HL-60/S4 treated with phorbol 12-myristate 13-acetate at 8.2 ng/mL for 4 days and 3 days (cell line): ENCODE measurements at regions not wholly inside any gene's neighbourhood (a gene's known extent, or its start where the extent isn't known, plus 50 kb on each side); places are given as distances from the start of the nearest gene placed in this dataset.

Experiments used
- in situ Hi-C: fragments of 300-500 bp; cut with MboI; formaldehyde crosslinking; loops from 2 replicates; pipeline ENCODE4 v1.15.0; 2022; ENCODE audit warnings: low sequenced_read_pairs

DNA sequence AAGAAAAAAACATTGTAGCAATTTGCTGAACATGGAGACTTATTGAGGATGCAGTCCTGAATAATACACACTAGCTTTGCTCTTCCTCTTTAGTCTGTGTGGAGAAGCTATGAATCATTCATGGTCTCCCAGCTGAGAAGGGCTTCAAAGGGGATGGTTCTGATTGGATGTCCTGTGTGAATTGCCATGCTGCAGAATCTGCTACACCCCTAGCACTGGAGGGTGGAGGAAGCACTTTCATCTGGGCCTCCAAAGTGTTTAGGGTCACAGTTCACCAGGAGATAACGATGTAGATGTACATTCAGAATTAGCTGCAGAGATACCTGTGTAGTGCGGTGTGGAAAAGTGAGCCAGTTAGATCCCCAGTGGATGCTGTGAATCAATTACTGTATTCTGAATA, 321.1 kb upstream of the EDNRB start:
- in situ Hi-C loops, result no loop called here

DNA sequence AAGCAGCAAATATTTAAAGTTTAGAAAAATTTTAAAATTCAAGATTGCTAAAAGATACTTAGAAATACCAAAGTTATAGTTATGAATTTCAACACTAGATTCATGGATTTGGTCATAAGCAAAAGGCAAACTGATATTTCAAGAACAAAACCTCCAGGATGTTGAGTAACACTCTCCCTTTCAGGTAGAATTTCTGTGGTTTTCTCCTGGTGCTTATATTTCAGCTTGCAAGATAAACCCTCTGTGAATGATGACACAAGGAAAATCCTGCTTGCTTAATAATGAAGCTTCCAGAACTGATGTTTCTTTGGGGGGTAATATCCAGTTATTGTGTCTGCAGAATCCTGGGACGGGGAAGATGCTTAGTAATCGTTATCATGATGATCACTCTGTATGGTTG, 320.3 kb upstream of the EDNRB start:
- in situ Hi-C loops, result no loop called here

DNA sequence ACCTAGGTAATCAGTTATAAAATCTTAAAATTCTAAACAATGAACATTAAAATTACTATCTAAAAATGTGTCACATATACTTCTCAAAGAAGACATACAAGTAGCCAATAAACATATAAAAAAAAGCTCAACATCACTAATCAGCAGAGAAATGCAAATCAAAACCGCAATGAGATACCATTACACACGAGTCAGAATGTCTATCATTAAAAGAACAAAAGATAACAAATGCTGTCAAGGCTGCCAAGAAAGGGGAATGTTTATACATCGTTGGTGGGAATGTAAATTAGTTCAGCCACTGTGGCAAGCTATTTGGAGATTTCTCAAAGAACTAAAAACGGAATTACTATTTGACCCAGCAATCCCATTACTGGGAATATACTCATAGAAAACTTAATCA, 310.3 kb upstream of the EDNRB start:
- in situ Hi-C loops, result no loop called here

DNA sequence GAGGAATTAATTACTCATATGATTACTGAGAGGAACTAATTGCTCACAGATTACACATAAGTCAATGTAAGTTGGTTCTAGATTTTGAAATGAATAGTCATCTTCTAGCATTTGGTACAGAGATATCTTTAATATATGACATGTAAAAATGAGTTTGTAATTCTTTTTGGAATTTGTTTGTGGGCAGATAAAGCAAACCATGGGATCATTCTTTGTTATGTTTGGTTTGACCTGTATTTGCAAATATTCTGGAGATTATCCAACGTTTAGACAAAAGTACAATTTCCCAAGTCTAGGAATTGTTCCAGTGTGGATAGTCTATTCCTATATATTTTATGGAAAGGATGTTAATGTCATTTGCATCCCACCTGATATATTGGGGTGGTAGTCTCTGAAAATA, 309.6 kb upstream of the EDNRB start:
- in situ Hi-C loops, result no loop called here

DNA sequence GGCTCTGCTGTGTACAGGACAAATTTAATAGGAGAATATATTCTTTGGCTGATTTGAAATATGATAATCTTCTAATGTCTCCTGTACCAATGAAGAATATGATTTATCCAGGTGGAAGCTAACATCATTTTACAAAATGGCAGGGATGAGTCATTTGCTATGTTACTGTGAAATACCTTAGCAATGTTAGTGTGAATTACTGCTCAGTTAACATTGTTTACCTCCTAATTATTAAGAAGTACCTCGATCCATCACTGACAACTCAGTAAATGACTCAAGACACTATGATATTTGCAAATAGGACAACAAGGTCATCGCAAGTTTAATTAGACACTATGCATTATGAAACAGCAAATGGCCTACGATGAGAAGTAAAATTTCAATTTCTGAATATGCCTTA, 309.1 kb upstream of the EDNRB start:
- in situ Hi-C loops, result no loop called here

DNA sequence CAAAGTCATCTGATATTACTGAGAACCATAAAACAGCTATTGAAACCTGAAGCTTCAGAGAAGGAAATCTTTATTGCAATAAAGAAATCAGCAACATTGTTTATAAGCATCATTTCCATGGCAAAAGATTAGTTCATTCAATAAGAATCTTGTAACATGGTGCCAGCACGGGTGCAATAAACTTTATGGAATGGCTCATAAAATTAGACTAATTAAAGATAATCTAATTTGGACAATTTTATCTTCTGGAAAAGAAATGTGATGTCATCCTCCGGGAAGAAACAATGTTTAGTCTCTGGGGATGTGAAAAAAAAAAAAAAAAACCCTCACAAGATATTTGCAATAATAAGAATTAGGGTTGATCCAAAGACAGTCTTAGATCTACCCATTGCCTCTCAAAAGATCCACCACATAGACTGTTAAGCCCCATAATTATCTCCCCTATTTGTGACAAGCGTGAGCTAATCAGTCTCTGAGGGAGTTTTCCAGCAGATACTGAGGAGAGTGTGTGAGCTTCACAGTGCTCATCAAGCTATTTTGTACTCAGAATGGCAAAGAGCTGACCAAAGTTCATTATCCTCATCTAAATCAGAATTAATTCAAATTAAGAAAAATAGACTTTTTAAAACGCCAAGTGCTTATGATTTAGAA, 297.0 kb upstream of the EDNRB start:
- in situ Hi-C loops, result no loop called here

DNA sequence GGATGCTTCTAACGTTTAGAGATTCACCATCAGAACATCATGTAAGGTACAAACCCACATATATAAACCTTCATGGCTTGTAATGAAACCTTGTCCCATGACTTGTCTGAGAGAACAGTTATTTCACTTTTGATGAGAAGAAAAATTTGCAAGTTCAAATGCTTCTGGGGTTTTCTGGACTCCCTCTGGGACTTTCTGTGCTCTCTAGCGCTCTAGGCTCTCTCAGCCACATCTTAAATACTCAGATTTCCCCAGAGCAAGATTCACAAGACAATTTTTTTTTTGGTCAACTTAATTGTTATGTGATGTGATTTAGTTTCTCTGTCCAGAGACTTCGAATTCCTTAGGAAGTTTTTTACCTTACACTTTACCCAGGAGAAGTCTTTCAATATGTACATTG, 282.8 kb upstream of the EDNRB start:
- in situ Hi-C loops, result no loop called here

DNA sequence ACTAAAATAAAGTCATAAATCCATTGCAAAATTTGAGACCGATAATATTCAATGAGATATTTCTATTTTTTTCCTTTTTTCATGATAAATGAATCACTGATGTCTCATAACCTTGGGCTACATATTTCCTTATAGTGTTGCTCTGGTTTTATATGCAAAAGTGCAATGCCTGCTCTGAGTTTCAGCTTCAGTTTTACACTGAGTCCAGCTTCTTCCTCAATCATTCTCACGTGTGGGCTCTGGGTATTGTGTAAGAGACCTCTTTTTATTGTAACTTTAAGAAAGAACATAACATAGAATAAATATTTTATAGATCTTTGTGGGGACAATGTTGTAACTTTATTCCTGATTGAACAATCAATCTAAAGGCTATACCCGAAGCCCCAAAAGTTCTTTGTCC, 280.2 kb upstream of the EDNRB start:
- in situ Hi-C loops, result no loop called here

DNA sequence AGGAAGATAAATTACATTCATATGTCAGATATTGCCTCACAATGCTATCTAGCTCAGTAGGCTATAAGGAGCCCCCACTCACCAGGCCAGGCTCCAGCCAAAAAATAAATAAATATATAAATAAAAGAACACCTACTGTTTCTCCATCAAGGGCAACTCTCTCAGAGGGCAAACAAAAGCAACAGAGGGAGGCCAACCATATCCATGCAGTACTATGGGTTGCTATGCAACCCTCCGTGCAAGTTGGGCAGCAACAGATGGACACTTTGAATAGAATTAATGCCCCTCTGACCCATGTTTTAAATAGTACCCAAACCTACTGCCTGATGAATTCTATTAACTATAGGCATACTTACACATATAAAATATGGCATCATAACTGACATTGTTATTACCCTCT, 279.8 kb upstream of the EDNRB start:
- in situ Hi-C loops, result no loop called here

DNA sequence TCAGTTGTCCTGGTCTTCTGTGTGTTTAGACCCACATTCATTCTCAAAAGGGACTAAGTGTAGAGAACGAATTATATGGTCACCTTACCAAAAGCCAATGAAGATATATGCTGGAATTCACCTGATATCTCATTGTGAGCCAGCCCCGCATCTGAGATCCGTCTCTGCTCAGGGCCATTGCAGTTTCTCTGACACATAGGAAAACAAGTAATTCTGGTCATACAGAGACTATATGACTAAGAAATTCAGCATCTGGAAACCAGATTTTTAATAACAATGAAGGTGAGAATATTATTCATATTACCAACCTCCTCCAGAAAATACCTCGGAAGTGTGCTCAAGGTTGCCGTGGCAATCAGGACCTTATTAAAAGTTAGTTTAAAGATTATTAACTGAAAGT, 278.6 kb upstream of the EDNRB start:
- in situ Hi-C loops, result no loop called here

DNA sequence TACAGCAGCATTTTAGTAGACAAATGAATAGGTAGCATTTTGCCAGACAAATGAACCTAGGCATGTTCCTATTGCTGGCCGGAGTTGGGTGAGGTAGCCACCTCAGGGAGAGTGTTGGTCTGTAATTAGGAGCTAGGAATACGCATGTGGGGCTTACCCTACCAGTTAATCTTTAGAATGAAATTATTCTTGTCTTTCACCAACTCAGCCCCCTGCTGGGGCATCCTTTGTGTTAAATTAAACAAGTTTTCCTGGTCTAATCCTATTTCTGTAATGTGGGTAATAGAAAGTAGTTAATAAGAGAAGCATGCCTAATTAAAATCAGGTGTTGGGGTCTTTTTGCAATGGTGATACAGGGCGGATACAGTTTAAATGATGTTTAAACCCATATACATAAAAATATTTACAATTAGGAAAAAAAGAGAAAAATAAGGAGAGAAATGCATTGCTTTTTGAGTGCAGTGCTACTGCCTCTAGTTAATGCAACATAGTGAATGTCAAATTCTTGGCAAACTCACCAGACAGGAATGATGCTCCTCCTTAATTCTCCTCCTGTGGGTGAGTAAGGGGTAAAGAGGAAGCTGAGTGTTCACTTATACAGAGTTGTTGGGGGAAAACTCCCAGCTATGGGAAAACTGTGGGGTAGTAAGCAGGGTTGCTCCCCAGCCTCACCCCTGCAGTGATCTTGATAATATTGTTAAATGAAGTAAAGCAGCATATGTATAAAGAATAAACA, 276.4 kb upstream of the EDNRB start:
- in situ Hi-C loops, result no loop called here

DNA sequence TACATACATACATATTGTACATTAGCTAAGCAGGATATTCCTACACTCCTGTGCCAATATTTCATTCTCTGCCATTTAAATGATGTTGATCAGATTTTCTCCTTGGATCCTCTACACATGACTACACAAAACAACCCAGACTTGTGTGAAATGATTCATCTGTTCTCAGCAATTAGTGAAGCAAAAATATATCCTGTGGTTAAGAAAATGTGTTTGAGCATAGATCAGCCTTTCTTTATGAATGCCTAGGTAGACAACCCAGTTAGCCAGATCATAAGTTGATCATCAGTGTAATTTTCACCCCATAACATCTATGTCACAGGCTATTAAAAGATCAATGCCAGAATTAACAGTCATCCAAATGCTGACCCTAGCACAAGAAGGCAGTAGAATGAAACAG, 275.2 kb upstream of the EDNRB start:
- in situ Hi-C loops, result no loop called here

DNA sequence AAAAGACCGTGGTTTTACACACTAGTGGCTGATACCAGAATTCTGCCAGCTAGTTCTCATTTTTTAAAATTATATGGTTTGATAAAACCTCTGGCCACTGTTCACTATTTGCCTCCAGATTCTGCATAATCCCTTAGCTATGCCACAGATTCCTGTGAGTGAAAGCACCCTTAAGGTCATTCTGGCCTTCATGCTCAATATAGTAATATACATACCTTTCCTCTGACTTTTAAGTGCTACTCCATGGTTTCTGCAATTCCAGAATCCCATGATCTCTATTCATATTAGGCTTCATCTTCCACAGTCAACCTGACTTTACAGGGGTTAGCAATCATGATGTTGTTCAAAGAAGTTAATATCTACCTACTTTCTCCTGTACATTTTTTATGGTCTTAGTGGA, 274.1 kb upstream of the EDNRB start:
- in situ Hi-C loops, result no loop called here

DNA sequence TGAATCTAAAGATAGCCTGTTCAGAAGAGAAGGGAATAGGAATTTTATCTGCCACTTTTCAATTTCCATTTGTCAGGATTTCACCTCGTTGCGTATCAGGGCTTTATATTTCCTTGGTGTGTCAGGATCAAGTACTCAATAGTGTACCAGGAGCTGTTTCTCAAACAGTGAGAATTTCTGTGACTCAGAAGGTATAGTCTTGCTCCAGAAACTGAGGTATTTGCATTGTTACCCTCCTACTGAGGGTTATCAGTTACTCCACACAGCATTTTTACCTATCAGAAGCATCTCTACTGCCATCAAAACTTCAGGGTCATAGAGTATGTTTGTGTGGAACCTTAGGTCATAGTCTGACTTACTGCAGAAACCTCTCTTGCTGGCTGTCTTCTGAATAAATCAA, 271.7 kb upstream of the EDNRB start:
- in situ Hi-C loops, result no loop called here

DNA sequence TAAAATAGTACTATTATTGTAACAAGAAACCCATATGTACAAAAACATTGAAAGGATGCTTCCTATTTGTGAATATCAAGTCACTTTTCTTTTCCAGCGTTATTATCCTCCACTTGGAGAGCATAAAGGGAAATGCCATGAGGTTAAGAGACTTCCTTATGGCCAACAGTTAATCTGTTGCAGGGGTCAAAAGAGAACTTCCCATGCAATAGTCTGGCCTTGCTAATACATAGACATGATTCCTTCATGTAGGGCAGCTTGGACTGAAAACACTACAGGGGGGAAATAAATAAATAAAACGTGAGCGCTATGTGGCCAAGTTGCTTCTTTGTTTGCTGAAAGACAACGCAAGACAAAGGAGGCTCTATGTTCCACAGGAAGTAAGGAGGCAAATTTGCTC, 269.1 kb upstream of the EDNRB start:
- in situ Hi-C loops, result no loop called here

DNA sequence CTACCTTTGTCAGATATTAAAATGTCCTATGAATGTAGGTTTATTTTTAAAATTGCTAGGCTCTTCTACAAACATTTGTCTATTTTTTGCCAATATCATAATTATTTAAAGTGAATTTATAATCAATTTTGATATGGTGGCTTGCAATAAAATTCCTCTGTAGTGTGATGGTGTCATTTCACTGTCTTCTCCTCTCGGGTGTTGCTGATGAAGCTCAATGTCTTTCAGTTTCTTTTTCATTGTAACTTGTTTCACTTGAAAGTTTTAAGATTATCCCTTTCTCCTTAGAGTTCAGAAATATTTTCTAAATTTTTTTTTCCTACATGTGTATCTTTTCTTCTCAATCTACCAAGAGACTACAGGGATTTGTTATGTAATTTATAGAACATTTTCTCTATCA, 267.1 kb upstream of the EDNRB start:
- in situ Hi-C loops, result no loop called here

DNA sequence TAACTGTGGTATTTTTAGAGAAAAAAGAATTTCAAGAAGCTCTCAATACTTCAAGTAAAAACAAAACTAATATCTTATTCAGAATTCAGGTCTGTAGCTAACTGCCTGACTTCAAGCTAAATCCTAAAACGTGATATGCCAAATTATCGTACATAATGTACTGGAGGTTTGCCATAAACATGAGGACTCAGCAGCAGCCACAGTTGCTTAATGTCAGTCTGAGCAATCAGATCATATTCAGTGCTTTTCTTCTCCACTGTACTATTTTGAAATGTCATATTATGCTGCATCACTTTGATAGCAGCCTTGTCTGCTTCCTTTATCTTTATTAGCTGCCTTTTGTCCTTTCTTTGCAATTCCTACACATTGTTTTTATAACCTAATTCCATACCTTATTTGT, 265.1 kb upstream of the EDNRB start:
- in situ Hi-C loops, result no loop called here

DNA sequence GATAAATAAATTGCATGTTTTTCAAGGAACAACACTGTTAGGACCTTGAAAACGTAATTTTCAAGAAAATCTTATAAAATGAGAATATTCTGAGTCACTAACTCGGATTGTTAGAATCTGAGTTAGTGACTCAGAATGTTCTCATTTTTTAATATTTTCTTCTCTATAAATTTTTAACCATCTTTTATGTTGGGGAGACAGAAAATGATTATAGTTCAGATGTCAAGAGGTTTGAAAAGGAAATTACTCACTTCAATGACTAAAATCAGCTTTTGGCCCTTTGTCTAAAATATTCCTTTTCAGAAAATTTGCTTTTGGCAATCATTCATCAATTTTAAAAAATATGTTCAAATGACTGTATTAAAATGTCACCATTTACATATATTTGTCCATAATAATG, 264.2 kb upstream of the EDNRB start:
- in situ Hi-C loops, result no loop called here

DNA sequence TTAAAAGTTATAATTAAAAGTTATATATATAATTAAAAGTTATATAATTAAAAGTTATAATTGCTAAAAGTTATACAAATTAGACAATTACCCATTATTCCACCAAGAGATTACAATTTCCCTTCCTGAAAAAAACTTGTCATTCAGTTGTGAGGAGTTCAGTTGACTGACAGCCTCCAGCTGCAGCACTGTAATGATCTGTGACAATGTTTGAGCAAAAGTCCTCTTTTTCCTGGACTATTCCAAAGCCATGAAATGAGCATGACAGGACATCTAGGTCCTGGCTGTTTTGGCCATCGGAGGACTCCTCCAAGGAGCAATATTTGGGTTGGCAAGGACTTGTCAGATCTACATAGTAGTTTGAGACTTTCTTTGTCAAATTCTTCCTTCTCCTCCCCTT, 258.7 kb upstream of the EDNRB start:
- in situ Hi-C loops, result no loop called here

DNA sequence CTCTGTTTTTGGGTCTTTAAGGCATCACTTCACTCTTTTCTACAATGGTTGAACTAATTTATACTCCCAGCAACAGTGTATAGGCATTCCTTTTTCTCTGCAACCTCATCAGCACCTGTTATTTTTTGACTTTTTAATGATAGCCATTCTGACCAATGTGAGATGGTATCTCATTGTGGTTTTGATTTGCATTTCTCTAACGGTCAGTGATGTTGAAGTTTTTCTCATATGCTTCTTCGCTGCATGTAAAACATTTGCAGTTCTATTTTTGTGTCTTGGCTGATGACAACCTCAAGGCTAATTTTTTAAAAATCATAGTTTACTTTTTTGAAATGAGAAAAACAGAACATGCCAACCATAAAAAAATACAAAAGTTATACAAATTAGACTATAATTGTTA, 258.2 kb upstream of the EDNRB start:
- in situ Hi-C loops, result no loop called here

DNA sequence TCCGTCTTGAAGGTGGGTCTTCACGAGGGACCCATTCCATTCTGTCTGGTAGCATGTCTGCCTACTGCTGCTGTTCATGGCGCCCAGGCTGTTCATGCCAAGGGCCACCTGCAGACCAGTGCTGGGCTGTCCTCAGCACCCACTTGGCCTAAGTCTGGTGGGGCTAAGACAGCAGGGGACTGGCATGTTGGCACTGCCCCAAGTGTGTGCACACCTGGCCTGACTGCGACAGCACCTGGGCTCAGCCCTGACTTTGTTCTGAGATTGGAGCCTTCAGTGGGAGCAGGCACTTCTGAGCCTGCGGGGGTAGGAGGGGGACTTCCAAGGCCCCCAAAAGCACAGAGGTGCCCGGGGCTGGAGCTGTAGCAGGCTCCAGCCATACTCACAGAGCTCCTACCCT, 250.8 kb upstream of the EDNRB start:
- in situ Hi-C loops, result no loop called here

DNA sequence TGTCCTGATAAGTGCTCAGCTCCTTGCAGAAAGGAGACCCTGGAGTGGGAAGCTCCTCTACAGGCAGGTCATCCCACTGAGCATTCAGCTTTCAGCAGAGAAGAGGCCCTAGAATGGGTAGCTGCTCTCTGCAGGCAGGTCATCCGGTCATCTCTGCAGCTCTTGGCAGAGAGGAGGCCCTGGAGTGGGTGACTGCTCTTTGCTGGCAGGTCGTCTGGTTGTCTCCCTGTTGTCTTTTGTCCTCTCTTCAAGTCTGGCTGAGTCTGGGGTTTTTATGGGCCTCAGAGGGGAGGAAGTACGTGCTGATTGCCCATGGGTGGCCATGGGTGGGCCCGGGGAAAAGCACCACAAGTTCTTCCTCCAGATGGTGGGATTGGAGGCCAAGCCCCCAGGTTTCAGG, 250.3 kb upstream of the EDNRB start:
- in situ Hi-C loops, result no loop called here

DNA sequence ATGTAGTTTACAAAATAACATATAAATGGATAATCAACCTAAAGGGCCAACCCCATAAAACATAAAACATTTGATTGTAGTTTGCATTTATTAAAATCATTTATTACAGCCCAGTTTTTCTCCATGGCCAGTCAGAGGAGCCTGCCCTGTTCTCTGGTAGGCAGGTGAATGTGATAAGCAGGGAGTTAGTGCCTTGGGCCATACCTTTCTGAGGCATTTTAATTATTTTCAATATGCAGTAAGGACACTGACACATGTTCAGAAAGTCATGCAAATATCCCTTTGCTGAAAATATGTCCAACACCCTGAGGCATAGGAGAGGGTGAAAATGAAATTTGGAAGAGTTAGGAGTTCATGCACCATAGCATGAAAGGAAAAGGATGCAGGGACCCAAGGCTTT, 242.6 kb upstream of the EDNRB start:
- in situ Hi-C loops, result no loop called here
